Epithelial cell of esophagus (primary cell): ENCODE measurements at regions not wholly inside any gene's neighbourhood (a gene's known extent, or its start where the extent isn't known, plus 50 kb on each side); places are given as distances from the start of the nearest gene placed in this dataset.

Experiments
- DNase-seq: peaks from one replicate; pipeline ENCODE4 v3.0.0; 2010; ENCODE audit warnings: low read depth
- H3K4me3 ChIP-seq: 2 replicates; pipeline ENCODE4 v1.5.1; 2011; ENCODE audit warnings: mild to moderate bottlenecking, low read length, control low read depth
- TF ChIP-seq, protein P1 (sequence below): IDR thresholded peaks from 2 replicates; pipeline ENCODE4 v1.5.1; 2011; ENCODE audit warnings: low read depth, mild to moderate bottlenecking, low read length, control low read depth, inconsistent platforms; ENCODE audit not compliant: insufficient read depth; ENCODE audit errors: missing control alignments

DNA sequence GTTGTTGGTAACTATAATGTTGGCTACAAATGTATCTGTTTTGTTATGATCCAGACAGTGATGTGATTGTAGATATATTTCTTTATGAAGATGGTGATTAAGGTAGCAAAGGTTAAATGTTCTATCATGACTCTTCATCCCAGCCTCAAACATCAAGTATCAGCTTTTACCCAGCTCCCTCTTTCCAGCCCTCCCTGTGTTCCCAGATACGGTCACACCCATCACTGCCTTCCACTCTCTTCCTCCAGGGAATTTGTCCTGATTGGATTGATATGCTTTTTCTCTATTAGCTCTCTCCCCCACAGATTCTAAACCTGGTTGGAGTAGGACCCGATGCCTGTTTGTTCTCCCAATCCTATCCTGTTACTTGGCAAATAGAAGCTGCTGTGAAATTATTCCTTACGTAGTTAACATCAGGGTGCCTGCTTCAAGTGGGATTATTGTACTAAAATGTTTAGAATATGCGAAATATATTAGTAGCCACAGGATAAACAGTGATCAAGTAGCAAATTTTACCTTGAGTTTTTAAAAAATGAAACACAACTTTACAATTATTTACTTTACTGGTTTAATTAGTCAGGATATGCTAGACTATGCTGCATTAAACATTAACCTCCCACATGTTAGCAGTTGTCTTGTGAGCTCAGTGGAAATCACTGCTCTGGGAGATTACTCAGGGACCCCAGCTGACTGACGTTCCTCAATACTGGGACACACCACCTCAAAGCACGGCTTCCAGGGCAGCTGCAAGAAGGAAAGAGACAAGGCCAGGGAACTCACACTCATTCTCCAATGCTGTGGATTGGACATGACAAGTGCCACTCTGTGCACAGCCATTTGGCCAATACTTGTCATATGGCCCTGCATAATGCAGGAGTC lies 165.3 kb downstream of the ALX1 start:
- DNase-seq: no peak
- H3K4me3 ChIP-seq: no peak overlapping the region
- TF ChIP-seq, protein P1, sequence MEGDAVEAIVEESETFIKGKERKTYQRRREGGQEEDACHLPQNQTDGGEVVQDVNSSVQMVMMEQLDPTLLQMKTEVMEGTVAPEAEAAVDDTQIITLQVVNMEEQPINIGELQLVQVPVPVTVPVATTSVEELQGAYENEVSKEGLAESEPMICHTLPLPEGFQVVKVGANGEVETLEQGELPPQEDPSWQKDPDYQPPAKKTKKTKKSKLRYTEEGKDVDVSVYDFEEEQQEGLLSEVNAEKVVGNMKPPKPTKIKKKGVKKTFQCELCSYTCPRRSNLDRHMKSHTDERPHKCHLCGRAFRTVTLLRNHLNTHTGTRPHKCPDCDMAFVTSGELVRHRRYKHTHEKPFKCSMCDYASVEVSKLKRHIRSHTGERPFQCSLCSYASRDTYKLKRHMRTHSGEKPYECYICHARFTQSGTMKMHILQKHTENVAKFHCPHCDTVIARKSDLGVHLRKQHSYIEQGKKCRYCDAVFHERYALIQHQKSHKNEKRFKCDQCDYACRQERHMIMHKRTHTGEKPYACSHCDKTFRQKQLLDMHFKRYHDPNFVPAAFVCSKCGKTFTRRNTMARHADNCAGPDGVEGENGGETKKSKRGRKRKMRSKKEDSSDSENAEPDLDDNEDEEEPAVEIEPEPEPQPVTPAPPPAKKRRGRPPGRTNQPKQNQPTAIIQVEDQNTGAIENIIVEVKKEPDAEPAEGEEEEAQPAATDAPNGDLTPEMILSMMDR: no peak

DNA sequence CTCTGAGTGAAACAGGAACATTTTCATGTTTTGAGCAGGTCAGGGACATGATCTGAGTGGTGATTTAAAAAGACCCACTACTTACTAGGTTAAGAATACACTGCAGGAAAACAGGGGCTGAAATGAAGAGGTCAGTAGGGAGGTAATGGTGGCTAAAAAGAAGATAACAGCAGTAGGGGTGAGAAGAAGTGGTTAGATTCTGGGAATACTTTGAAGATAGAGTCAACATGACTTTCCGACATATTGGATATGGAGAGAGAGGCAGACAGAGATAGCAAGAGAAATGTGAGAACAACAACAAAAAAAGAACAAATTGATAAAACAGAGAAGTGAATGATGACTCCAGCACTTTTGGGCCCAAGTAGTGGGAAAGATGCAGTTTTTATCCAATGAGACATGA lies 168.0 kb downstream of the ALX1 start:
- DNase-seq: no peak
- TF ChIP-seq, protein P1: no peak
- no peak overlapping the region for H3K4me3 ChIP-seq

DNA sequence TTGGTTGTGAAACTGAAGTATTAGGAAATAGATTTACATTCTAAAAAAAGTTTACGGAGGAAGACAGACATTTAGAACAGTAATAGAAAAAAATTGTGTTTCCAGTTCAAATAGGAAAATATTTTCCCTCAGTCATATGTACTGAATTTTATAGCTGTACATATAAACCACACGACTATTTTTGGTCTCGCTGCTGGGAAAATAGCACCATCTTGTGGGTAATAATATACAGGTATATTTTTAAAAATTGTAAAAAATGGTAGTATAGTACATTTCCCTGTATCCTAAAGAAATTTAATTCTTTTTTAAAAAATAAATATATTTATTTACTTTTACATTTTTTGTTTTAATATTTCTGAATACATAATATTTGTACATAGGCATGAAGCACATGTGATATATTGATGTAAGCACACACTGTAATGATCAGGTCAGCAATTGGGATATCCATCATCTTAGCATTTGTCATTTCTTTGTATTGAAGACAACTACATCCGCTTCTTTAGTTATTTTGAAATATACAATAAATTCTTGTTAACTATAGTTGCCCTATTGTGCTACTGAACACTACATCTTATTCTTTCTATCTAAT lies 168.6 kb downstream of the ALX1 start:
- TF ChIP-seq, protein P1: peak; percentile 54
- no peak overlapping the region for H3K4me3 ChIP-seq
- DNase-seq: peak; percentile 32

DNA sequence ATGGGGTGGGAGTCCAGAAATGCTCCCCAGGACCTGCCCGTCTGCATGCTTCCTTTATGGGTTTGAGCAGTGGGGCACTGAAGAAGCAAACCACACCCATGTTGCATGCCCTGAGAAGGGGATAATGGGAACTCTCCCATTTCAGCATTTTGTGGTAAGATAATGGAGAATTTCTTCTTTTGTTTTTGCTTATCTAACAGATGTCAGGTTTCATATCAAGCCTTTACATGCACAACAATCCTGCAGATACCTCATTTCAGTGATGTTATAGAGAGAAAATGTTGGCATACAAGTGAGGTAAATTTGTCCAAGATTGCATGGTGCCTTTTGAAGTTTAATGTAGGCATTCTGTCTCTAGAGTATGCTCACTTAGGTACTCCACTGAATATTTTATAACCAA lies 177.0 kb downstream of the ALX1 start:
- H3K4me3 ChIP-seq: no peak overlapping the region
- peak; percentile 34 for DNase-seq
- TF ChIP-seq, protein P1: no peak

DNA sequence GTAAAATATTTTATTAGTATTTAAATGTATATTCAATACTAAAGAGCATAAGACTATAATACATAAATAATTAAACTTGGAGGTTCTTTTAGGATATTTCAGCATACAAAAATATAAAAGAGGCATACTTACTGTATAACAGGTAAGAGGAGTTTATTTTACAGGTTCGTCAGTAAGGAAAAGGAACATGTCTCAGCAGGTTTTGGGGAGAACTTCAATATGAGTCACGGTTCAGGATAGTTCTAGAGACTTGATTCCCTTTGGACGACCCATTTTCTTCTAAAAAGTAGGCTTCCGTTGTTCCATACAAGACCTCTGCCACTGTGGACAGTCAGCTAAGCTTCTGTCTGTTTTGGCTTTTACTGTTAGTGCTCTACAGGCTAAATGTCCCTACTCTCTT lies 181.1 kb downstream of the ALX1 start:
- DNase-seq: peak; percentile 84
- H3K4me3 ChIP-seq: no peak overlapping the region
- TF ChIP-seq, protein P1: no peak

DNA sequence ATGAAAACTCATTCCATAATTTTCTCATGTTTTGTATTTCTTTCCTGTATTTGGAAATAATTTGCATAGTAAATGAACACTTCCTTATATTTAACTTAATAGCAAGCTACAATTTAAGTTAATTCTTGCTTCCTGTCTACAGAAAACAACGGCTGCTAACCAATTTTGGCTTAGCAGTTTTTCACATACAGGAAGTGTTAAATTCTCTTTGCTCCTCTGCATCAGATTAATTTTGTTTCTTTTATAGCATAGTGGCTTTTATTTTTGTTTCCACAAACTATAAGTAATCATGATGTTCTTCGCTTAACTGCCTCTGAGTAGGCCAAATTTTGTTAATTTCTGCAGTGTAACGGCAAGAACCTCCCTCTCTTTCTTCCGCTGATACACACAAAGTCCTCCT lies 182.9 kb downstream of the ALX1 start:
- H3K4me3 ChIP-seq: no peak overlapping the region
- TF ChIP-seq, protein P1: no peak
- no peak for DNase-seq

DNA sequence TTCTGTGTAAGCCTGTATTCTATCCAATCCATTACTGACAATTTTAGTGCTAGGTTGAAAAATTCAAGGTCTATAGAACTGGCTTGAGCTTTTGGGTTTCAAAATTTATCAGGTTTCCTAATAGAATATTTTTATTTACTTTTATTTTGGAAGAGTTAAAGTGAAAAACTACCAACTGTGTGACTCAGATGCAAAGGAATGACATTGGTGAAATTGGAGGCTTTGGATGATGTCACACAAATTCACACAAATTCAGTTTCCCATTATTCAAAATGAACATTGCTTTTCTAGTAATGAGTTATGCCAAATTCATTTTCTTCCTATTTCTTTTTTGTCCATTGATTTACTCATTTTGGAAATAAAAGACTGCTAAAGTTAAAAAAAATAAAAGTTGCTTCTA lies 186.9 kb downstream of the ALX1 start:
- peak; percentile 62 for DNase-seq
- TF ChIP-seq, protein P1: no peak

More for the DNA sequence above, 186.9 kb downstream of the ALX1 start:
- H3K4me3 ChIP-seq: no peak overlapping the region
